ENCODE measurements at regions not wholly inside any gene's neighbourhood (a gene's known extent, or its start where the extent isn't known, plus 50 kb on each side); places are given as distances from the start of the nearest gene placed in this dataset.

DNA sequence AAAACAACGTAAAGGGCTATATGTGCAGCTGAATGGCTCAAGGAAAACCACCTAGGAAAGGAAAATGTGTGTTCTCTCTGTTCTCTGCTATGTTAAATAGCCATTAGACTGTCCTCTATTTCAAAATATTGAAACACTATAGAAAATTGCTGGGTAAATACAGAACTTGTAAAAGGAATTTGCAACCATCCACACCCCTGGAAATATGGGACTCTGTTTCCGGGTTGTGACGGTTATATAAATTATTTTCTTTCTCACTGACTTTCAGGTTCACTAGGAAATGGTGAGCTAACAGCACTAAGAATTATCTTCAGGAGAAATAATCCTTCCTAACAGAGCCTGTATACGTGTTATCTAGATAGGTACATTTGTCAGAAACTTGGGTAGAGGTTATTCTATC lies 161.0 kb upstream of the DKK2 start:
- Mint-ChIP-seq H3K9me3 (no peaks in the 10 kb centered on the region), H3K27ac (no peak overlapping the region), H3K36me3 (no peaks in the 10 kb centered on the region)
- no peak for DNase-seq (ENCODE audit: low spot score in 2 of 2)
- no peak for ATAC-seq

DNA sequence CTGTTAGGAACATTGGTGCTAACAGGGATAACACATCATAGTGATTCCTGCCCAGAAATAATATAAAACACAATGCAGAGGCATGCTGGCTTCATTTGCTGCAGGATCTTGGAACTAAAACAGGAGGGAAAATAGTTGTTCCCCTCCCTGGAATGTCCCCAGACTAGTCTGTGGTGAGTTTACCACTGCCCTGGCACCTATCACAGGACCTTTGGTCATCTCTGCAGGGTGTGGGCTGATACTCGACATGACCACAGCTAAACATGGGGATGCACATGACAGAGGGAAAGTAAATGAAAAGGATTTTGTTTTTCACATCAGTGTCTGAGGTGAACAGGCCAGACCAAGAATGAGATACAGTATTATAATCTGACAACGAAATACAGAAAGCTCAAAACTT lies 160.2 kb upstream of the DKK2 start:
- DNase-seq (ENCODE audit: low spot score in 2 of 2), result no peak
- ATAC-seq, result no peak
- H3K36me3 Mint-ChIP-seq, result no peaks in the 10 kb centered on the region
- H3K9me3 Mint-ChIP-seq, result no peaks in the 10 kb centered on the region
- H3K27ac Mint-ChIP-seq, result no peak overlapping the region

DNA sequence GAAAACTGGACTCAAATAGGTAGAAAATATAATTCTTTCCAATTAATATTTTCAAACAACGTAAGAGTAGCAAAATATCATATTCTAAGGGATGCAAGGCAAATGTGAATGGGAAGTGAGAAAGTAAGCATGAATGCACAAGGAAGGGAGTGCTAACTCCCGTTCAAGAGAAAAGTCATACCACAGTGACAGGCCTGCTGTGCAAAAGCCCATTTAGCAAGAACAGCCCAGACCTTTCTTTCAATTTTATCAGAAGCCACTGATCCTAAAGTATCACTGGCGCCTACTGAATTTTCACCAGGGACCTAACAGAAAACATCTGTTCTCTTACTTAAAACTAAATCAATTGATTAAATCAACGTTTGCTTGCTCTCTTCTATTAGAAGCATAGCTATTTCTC lies 157.9 kb upstream of the DKK2 start:
- DNase-seq (ENCODE audit: low spot score in 2 of 2) (no peak), ATAC-seq (no peak)
- Mint-ChIP-seq H3K27ac (no peak overlapping the region), H3K36me3 (no peaks in the 10 kb centered on the region), H3K9me3 (no peaks in the 10 kb centered on the region)

DNA sequence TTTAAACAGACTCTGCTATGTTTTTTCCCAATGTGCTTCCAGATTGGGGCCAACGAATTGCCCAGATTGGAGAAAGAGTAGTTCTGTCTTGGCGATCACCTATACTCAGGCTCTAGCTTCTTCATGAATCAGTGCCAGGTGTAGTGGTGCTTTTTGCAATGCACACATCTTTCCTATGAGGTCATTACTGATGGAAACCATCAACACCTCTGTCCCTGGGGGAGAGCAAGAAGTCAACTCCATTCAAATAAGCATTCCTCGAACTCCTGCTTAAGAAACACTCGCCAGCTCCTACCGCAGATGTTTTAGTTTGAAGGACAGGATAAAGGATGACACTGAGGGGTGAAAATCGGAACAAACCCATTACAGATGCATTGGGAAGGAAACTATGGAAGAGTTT lies 156.5 kb upstream of the DKK2 start:
- Mint-ChIP-seq H3K27ac (no peak overlapping the region), H3K36me3 (no peaks in the 10 kb centered on the region), H3K9me3 (no peaks in the 10 kb centered on the region)
- DNase-seq (ENCODE audit: low spot score in 2 of 2), result no peak
- no peak for ATAC-seq

DNA sequence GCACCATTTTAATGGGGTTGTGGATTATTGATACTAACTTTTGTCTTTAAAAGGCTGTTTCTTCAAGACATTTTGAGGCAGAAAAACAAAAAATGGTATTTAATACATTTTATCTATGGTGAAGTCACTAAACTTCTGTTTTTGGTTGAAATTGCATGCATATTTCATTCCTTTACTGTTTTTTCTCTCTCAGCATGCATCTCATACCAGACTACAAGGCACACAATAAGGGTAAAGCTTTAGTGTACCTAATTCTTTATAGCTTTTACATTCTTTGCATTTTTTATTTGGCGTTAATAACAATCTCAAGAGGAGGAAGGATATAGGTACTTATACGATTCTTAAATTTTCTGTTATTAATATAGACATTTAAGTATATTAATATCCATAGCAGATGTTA lies 151.0 kb upstream of the DKK2 start:
- DNase-seq (ENCODE audit: low spot score in 2 of 2), result no peak
- Mint-ChIP-seq H3K9me3 (no peaks in the 10 kb centered on the region), H3K27ac (no peak overlapping the region), H3K36me3 (no peaks in the 10 kb centered on the region)
- no peak for ATAC-seq

DNA sequence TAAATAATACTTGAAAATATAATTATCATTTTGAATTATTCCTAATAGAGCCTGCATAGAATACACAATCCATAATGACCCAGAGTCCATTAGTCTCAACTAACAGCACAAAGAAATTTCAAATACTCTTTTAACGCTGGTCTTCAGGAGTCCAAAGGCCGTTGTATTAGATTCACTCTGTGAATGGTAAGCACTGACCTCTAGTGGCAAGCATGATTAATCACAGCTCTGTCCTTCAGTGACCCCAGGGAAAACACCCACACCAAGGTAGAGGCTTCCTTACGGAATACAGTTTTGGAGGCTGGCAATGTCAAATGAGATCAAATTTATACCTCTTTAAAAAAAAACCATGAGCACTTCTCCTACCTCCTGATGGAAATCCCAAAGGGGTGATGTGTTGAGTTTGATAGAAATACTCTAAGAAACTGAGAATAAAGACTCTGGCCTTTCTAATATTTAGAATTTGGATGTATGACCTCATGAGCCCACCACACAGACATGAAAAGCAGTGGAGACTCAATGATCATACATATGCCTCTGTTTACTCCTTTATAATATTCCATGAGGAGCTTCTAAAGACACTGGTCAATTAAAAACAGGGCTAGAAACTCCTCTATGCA lies 147.2 kb upstream of the DKK2 start:
- Mint-ChIP-seq H3K9me3 (no peaks in the 10 kb centered on the region), H3K27ac (no peak overlapping the region), H3K36me3 (no peaks in the 10 kb centered on the region)
- ATAC-seq, result peak in 1 of 2 donors; percentile 73
- DNase-seq (ENCODE audit: low spot score in 2 of 2), result peak in 1 of 2 donors; percentile 4

DNA sequence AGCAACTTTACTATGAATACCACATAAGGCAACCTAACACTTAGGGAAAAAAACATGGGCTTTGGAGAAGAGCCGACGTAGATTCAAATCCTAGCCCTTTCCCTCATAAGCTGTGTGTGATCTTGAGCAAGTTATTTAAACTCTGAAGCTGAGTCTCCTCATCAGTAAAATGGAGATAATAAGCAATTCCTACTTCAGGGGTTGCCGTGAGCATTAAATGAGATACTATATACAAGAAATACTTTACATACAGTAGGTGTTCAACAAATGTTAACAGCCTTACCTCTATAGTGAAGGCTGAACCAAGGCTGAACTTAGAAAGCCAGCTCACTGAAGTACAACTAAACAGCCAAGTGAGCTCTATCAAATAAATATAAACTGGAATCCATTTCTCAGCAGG lies 146.2 kb upstream of the DKK2 start:
- H3K27ac Mint-ChIP-seq, result no peak overlapping the region
- ATAC-seq, result no peak
- no peaks in the 10 kb centered on the region for H3K36me3 Mint-ChIP-seq

DNA sequence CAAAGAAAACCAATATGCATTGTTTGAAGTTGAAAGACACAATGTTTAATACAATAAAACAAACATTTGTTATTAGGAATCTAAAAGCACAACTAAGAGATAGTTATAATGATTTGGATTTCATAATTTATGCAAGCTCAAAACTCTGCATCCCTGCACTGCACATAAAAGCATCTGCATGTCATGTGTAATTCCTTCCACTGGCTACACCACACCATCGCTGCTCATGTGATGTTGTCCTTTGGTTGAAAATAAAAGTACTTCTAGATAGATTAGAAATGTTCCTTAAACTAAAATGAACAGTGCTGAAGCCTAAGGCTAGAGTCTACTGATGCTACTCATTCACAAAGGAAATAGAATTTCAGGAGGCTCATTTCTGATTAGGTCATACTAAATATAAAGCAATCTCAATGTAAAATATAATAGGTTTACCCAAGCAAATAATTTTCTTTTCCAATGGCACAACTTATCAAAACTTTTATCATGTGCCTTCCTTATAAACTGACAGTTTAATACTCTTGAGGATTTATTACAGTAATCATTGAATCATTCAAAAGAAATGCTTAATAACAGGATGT lies 130.8 kb upstream of the DKK2 start:
- Mint-ChIP-seq H3K36me3 (peaks cover 0 to 7% of the 10 kb centered on the region in 2 donors), H3K27ac (no peak overlapping the region), H3K9me3 (peaks cover 11 to 13% of the 10 kb centered on the region in 2 donors)
- no peak for ATAC-seq
- no peak for DNase-seq (ENCODE audit: low spot score in 2 of 2)

More for the DNA sequence above, 146.2 kb upstream of the DKK2 start:
- DNase-seq (ENCODE audit: low spot score in 2 of 2), result no peak
- H3K9me3 Mint-ChIP-seq, result no peaks in the 10 kb centered on the region

DNA sequence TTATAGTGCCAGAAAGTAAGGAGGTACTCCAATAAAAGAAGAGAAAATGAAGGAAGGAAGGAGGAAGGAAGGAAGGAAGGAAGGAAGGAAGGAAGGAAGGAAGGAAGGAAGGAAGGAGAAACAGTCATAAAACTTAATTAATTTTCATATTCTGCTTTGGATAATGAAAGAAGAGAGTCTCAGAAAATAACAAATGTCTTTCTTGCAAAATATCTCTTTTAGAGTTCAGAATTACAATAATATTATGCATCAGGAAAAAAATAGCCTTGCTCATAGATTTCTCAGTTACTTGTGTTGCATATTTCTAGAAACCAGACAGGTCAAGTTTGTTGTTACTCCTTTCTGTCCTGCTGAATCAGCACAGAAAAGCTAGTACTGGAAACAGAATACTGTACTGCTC lies 130.1 kb upstream of the DKK2 start:
- DNase-seq (ENCODE audit: low spot score in 2 of 2), result no peak
- no peak overlapping the region for H3K27ac Mint-ChIP-seq
- peaks cover 0 to 7% of the 10 kb centered on the region in 2 donors for H3K36me3 Mint-ChIP-seq
- peaks cover 11 to 13% of the 10 kb centered on the region in 2 donors for H3K9me3 Mint-ChIP-seq
- no peak for ATAC-seq

DNA sequence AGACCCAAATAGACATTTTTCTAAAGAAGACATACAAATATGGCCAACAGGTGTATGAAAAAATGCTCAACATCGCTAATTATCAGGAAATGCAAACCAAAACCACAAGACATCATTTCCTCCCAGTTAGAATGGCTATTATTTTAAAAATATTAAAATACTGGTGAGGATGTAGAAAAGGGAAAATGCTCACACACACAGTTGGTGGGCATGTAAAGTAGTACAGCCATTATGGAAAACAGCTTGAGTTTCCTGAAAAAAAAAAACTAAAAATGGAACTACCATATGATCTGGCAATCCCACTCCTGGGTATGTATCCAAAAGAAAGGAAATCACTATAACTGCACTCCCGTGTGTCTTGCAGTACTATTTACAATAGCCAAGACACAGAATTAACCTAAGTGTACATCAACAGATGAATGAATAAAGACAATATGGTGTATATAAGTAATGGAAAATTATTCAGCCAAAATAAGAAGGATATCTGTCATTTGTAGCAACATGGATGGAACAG lies 128.9 kb upstream of the DKK2 start:
- peaks cover 11 to 13% of the 10 kb centered on the region in 2 donors for H3K9me3 Mint-ChIP-seq
- peaks cover 0 to 7% of the 10 kb centered on the region in 2 donors for H3K36me3 Mint-ChIP-seq
- ATAC-seq (no peak), DNase-seq (ENCODE audit: low spot score in 2 of 2) (no peak)
- H3K27ac Mint-ChIP-seq, result no peak overlapping the region

DNA sequence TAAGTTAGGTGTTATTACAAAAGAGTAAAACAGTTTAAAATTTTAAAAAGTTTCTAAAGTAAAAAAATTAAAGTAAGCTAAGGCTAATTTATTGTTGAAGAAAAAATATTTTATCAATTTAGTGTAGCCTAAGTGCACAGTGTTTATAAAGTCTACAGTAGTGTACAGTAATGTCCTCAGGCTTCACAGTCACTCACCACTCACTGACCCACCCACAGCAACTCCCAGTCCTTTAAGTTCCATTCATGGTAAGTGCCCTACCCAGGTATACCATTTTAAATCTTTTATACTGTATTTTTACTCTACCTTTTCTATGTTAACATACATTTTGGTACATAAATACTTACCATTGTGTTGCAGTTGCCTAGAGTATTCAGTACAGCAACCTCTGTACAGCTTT lies 120.3 kb upstream of the DKK2 start:
- ATAC-seq, result no peak
- H3K27ac Mint-ChIP-seq, result no peak overlapping the region
- H3K9me3 Mint-ChIP-seq, result peaks cover 0 to 6% of the 10 kb centered on the region in 2 donors
- H3K36me3 Mint-ChIP-seq, result no peaks in the 10 kb centered on the region
- no peak for DNase-seq (ENCODE audit: low spot score in 2 of 2)

DNA sequence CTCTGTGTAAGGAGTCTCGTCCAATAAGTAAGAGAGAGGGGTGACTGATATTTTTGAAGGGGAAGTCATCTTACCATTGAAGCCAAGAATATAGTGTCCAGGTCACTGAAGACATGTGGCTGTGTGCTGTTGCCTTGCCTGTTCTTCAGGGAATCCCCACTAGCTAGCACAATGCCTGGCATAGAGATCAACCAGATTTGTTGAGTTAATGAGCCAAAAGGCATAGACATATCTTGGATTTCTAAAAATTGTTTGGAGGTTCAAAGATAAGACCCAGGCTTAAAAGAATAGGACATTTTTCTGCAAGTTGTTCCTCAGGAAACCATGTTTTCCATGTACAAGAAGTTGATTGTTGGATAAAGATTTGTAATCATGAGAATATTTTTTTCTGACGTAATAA lies 119.3 kb upstream of the DKK2 start:
- ATAC-seq, result no peak
- Mint-ChIP-seq H3K36me3 (no peaks in the 10 kb centered on the region), H3K27ac (no peak overlapping the region), H3K9me3 (peaks cover 0 to 9% of the 10 kb centered on the region in 2 donors)
- DNase-seq (ENCODE audit: low spot score in 2 of 2), result no peak

DNA sequence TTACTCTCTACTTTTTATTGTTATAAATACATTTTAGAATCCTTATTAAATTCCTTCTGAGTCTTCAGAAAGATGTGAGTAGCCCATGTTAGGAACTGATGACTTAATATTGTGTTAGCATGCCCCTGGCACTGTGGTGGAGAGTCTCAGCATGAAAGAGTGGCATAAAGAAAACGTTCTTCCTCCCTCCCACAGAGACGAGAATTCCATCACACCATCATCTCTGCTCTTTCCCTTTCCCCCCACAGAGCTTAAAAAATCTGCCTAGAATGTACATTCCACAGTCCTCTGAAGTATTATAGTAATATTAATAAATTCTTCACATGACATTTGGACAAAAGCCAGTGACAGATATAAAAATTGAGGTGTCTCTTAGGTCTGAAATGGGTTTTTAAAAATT lies 117.8 kb upstream of the DKK2 start:
- no peak for ATAC-seq
- Mint-ChIP-seq H3K36me3 (no peaks in the 10 kb centered on the region), H3K9me3 (peaks cover 0 to 9% of the 10 kb centered on the region in 2 donors), H3K27ac (no peak overlapping the region)
- no peak for DNase-seq (ENCODE audit: low spot score in 2 of 2)

DNA sequence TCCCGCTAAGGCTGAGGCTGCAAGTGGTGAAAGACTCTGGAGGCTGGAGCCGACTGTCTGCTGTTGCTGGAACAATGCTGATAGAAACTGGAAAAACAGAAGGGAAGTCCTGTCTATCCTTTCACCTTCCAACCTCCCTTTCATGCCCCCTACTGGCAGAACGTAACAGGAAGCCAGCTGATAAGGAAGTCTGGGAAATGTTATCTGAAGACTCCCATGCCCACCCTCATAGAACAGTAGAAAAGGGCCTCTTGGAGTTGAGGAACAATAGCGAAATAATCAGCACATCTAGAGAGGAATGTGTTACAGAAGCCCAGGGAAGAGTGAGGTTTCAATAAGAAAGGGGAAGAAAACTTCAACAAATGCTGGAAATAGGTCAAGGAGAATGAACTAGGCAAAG lies 117.1 kb upstream of the DKK2 start:
- DNase-seq (ENCODE audit: low spot score in 2 of 2) (no peak), ATAC-seq (no peak)
- H3K9me3 Mint-ChIP-seq, result peaks cover 0 to 9% of the 10 kb centered on the region in 2 donors
- H3K27ac Mint-ChIP-seq, result no peak overlapping the region
- no peaks in the 10 kb centered on the region for H3K36me3 Mint-ChIP-seq

DNA sequence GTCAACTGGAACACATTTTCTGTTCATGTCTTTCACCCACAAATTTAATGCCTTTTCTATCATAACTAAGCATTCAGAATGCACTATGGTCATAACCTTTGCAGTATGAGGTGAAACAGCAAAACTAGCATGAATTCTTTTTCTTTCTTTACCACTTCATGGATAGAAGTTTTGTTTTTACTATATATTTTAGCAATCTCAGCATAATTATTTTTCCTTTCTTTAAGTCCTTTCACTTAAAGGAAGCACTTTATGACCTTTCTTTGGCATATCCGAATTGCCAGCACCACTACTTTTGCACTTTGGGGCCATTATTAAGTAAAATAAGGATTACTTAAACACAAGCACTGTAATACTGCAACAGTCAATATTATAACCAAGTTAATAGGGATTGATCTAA lies 115.1 kb upstream of the DKK2 start:
- no peak for DNase-seq (ENCODE audit: low spot score in 2 of 2)
- no peak for ATAC-seq
- H3K9me3 Mint-ChIP-seq, result peaks cover 0 to 9% of the 10 kb centered on the region in 2 donors
- no peak overlapping the region for H3K27ac Mint-ChIP-seq
- no peaks in the 10 kb centered on the region for H3K36me3 Mint-ChIP-seq

DNA sequence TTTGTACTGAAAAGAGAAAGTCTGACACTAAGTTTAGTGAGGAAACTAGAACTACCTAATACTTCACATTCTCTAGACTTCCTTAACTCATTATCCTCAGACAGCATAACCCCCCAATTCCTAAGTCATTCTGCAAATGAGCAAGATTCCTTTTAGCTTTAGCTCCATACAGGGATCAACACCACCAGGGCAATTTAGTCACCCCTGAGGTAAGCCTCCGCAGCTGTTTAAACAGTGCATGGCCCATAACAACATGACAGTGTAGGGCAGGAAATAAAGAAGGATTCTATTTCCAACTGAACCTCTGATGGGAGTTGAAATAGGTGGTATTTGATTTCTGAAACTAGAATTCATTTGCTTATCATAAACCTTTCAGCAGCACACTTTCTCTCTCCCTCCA lies 112.8 kb upstream of the DKK2 start:
- Mint-ChIP-seq H3K27ac (no peak overlapping the region), H3K36me3 (no peaks in the 10 kb centered on the region), H3K9me3 (peaks cover 3 to 9% of the 10 kb centered on the region in 2 donors)
- ATAC-seq, result no peak
- DNase-seq (ENCODE audit: low spot score in 2 of 2), result no peak

DNA sequence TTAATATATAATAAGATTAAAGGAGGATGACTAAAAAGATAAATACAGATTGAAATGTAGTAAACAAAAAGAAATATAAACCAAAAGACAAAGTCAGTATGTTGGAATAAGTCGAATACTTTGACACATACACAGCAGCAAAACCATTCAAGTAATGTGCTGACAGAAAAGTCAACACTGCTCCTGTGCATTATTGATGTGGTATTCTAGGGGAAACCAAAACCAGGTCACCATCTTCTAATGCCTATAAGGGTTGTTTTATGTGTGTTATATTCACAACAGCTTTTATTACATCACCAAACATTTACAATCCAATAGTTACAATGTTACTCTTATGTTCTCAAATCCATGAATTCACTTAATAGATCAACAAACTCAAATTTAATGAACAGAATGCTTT lies 111.8 kb upstream of the DKK2 start:
- Mint-ChIP-seq H3K27ac (no peak overlapping the region), H3K9me3 (peaks cover 3 to 9% of the 10 kb centered on the region in 2 donors), H3K36me3 (no peaks in the 10 kb centered on the region)
- DNase-seq (ENCODE audit: low spot score in 2 of 2) (no peak), ATAC-seq (no peak)

DNA sequence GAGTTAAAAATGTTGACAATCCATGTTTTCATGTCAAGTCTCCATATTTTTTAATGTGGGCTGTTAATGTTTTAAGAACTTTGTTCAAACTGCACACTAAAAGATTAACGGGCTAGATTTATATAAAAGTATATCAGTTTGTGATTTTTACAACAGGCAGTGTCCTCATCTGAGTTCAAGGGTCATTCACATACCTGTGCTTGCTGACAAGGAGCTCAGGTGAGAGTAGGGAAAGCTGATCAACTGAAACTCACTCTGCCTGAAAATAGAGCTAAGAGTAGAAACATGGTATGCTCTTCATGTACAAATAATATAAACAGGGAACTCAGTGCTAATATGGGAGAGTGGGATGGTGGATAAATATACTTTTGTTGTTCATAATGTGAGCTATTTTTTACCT lies 102.3 kb upstream of the DKK2 start:
- H3K27ac Mint-ChIP-seq, result no peak overlapping the region
- no peaks in the 10 kb centered on the region for H3K36me3 Mint-ChIP-seq
- ATAC-seq (no peak), DNase-seq (ENCODE audit: low spot score in 2 of 2) (no peak)
- H3K9me3 Mint-ChIP-seq, result no peaks in the 10 kb centered on the region
